ENCODE measurements at regions not wholly inside any gene's neighbourhood (a gene's known extent, or its start where the extent isn't known, plus 50 kb on each side); places are given as distances from the start of the nearest gene placed in this dataset.

GRCh38 chr5:22908129-22908528 lies 55.0 kb upstream of the CDH12 start:
- no peaks in the 10 kb centered on the region for H3K27me3 ChIP-seq (ENCODE audit: control insufficient read depth in 2 of 2, insufficient read depth in 2 of 2, low read length in 2 of 2)
- Mint-ChIP-seq H3K9me3 (peaks cover 0 to 5% (median 2%) of the 10 kb centered on the region in 11 donors), H3K27ac (no peak overlapping the region), H3K36me3 (no peaks in the 10 kb centered on the region), H3K4me1 (no peaks in the 10 kb centered on the region), H3K4me3 (no peak overlapping the region), H3K27me3 (no peaks in the 10 kb centered on the region)
- ATAC-seq (no peak), DNase-seq (no peak)
- ChIA-PET POLR2A (no interaction called here), CTCF (no interaction called here)
- no peaks in the 10 kb centered on the region for H3K36me3 ChIP-seq (ENCODE audit: control insufficient read depth in 2 of 3, insufficient read depth in 3 of 3, low read length in 3 of 3)
- H3K4me3 ChIP-seq (ENCODE audit: low read length): no peak overlapping the region
- H3K9me3 ChIP-seq (ENCODE audit: control insufficient read depth in 2 of 3, low read length in 3 of 3): no peaks in the 10 kb centered on the region
- no peak overlapping the region for H3K27ac ChIP-seq (ENCODE audit: low read depth, low read length)
- intact Hi-C loops (cut with micrococcal nuclease): no loop called here
- no peaks in the 10 kb centered on the region for H3K4me1 ChIP-seq (ENCODE audit: control insufficient read depth in 2 of 2, insufficient read depth in 2 of 2, low read length in 2 of 2)
